Activated CD4-positive, alpha-beta T cell treated with anti-CD3 and anti-CD28 coated beads, Interleukin-2, amount 10 ng/mL, durations not matched to agents 7 days and 5 days (primary cell): ENCODE measurements at regions not wholly inside any gene's neighbourhood (a gene's known extent, or its start where the extent isn't known, plus 50 kb on each side); places are given as distances from the start of the nearest gene placed in this dataset.

ENCODE experiments used
- CTCF ChIA-PET: fragments of 350-600 bp; sonication (Branson Sonifier 250); formaldehyde crosslinking; loops from one replicate; lab custom pipeline; 2021; ENCODE audit warnings: antibody characterized with exemption; lab: Charles Lee
- POLR2A ChIA-PET: fragments of 350-600 bp; sonication (Branson Sonifier 250); formaldehyde crosslinking; loops from one replicate; lab custom pipeline; 2021; ENCODE audit warnings: antibody characterized with exemption; lab: Charles Lee
- DNase-seq: peaks from one replicate; pipeline ENCODE4 v3.0.0-alpha.2; 2020
- H3K27ac Mint-ChIP-seq: one replicate; pipeline ENCODE4 v1.8.0; 2021; ENCODE audit warnings: mild to moderate bottlenecking, moderate library complexity, mixed read lengths
- H3K27me3 Mint-ChIP-seq: one replicate; pipeline ENCODE4 v1.8.0; 2021; ENCODE audit warnings: mixed read lengths
- H3K36me3 Mint-ChIP-seq: one replicate; pipeline ENCODE4 v1.8.0; 2021; ENCODE audit warnings: low read depth, mixed read lengths
- H3K4me1 Mint-ChIP-seq: one replicate; pipeline ENCODE4 v1.8.0; 2021; ENCODE audit warnings: mixed read lengths
- H3K4me3 Mint-ChIP-seq: one replicate; pipeline ENCODE4 v1.8.0; 2021; ENCODE audit warnings: mild to moderate bottlenecking, moderate library complexity, mixed read lengths
- H3K9me3 Mint-ChIP-seq: one replicate; pipeline ENCODE4 v1.8.0; 2021; ENCODE audit warnings: mixed read lengths

GRCh38 chrX:110437686-110438085 lies 79.0 kb downstream of the RTL9 start:
- ChIA-PET CTCF (interaction anchor here (1.6 kb wide), 1 partner anchor 19 kb away, joined by 4 read pairs; no protein-coding TSS in a partner anchor), POLR2A (no interaction called here)
- Mint-ChIP-seq H3K4me3 (no peak overlapping the region), H3K27ac (no peak overlapping the region), H3K4me1 (no peaks in the 10 kb centered on the region), H3K9me3 (no peaks in the 10 kb centered on the region), H3K27me3 (peaks cover 2% of the 10 kb centered on the region), H3K36me3 (no peaks in the 10 kb centered on the region)
- no peak for DNase-seq

GRCh38 chrX:110440016-110440805 lies 81.6 kb downstream of the RTL9 start:
- Mint-ChIP-seq H3K27ac (no peak overlapping the region), H3K4me3 (no peak overlapping the region), H3K27me3 (peaks cover 8% of the 10 kb centered on the region), H3K36me3 (no peaks in the 10 kb centered on the region), H3K9me3 (no peaks in the 10 kb centered on the region), H3K4me1 (no peaks in the 10 kb centered on the region)
- DNase-seq: no peak
- POLR2A ChIA-PET: no interaction called here
- CTCF ChIA-PET: interaction anchor here (1.1 to 1.2 kb wide), 2 partner anchors 30 to 294 kb away, joined by 3 to 4 read pairs; no protein-coding TSS in a partner anchor

GRCh38 chrX:110442635-110443034 lies 84.0 kb downstream of the RTL9 start:
- no peaks in the 10 kb centered on the region for H3K36me3 Mint-ChIP-seq
- no peak overlapping the region for H3K27ac Mint-ChIP-seq
- POLR2A ChIA-PET: no interaction called here
- peaks cover 11% of the 10 kb centered on the region for H3K27me3 Mint-ChIP-seq
- DNase-seq: no peak
- CTCF ChIA-PET: no interaction called here
- no peaks in the 10 kb centered on the region for H3K9me3 Mint-ChIP-seq
- no peak overlapping the region for H3K4me3 Mint-ChIP-seq
- H3K4me1 Mint-ChIP-seq: no peaks in the 10 kb centered on the region

GRCh38 chrX:110444996-110445395 lies 86.3 kb downstream of the RTL9 start:
- no peak overlapping the region for H3K4me3 Mint-ChIP-seq
- no peaks in the 10 kb centered on the region for H3K4me1 Mint-ChIP-seq
- no peaks in the 10 kb centered on the region for H3K9me3 Mint-ChIP-seq
- POLR2A ChIA-PET: no interaction called here
- peaks cover 11% of the 10 kb centered on the region for H3K27me3 Mint-ChIP-seq
- DNase-seq: no peak
- CTCF ChIA-PET: no interaction called here
- H3K27ac Mint-ChIP-seq: no peak overlapping the region
- no peaks in the 10 kb centered on the region for H3K36me3 Mint-ChIP-seq

GRCh38 chrX:110448459-110448858 lies 89.8 kb downstream of the RTL9 start:
- no peak for DNase-seq
- Mint-ChIP-seq H3K9me3 (no peaks in the 10 kb centered on the region), H3K4me3 (no peak overlapping the region), H3K27ac (no peak overlapping the region), H3K27me3 (peaks cover 11% of the 10 kb centered on the region), H3K36me3 (no peaks in the 10 kb centered on the region), H3K4me1 (no peaks in the 10 kb centered on the region)
- POLR2A ChIA-PET: no interaction called here
- CTCF ChIA-PET: no interaction called here

- Mint-ChIP-seq H3K9me3 (no peaks in the 10 kb centered on the region), H3K4me1 (no peaks in the 10 kb centered on the region), H3K36me3 (no peaks in the 10 kb centered on the region), H3K27me3 (peaks cover 11% of the 10 kb centered on the region), H3K4me3 (no peak overlapping the region), H3K27ac (no peak overlapping the region)
- CTCF ChIA-PET: no interaction called here
- POLR2A ChIA-PET: no interaction called here
- no peak for DNase-seq
Measured at GRCh38 chrX:110449312-110449711, 90.7 kb downstream of the RTL9 start.

- POLR2A ChIA-PET: no interaction called here
- no peaks in the 10 kb centered on the region for H3K36me3 Mint-ChIP-seq
Measured at GRCh38 chrX:110450050-110450449, 91.4 kb downstream of the RTL9 start.

GRCh38 chrX:110454336-110454735 lies 95.7 kb downstream of the RTL9 start:
- CTCF ChIA-PET: no interaction called here
- H3K9me3 Mint-ChIP-seq: no peaks in the 10 kb centered on the region

More at GRCh38 chrX:110450050-110450449, 91.4 kb downstream of the RTL9 start:
- Mint-ChIP-seq H3K27me3 (peaks cover 7% of the 10 kb centered on the region), H3K27ac (no peak overlapping the region), H3K4me3 (no peak overlapping the region), H3K9me3 (no peaks in the 10 kb centered on the region), H3K4me1 (no peaks in the 10 kb centered on the region)
- CTCF ChIA-PET: interaction anchor here (1.0 kb wide), 1 partner anchor 13 kb away, joined by 3 read pairs; no protein-coding TSS in a partner anchor
- DNase-seq: peak; percentile 54

GRCh38 chrX:110462957-110463356 lies 104.3 kb downstream of the RTL9 start:
- no peaks in the 10 kb centered on the region for H3K27me3 Mint-ChIP-seq
- H3K36me3 Mint-ChIP-seq: no peaks in the 10 kb centered on the region
- ChIA-PET POLR2A (no interaction called here), CTCF (no interaction called here)
- no peak overlapping the region for H3K4me3 Mint-ChIP-seq
- H3K27ac Mint-ChIP-seq: no peak overlapping the region
- no peak for DNase-seq
- no peaks in the 10 kb centered on the region for H3K4me1 Mint-ChIP-seq
- H3K9me3 Mint-ChIP-seq: no peaks in the 10 kb centered on the region

More at GRCh38 chrX:110454336-110454735, 95.7 kb downstream of the RTL9 start:
- Mint-ChIP-seq H3K27ac (no peak overlapping the region), H3K4me1 (no peaks in the 10 kb centered on the region), H3K36me3 (no peaks in the 10 kb centered on the region), H3K27me3 (peaks cover 3% of the 10 kb centered on the region), H3K4me3 (no peak overlapping the region)
- POLR2A ChIA-PET: no interaction called here
- no peak for DNase-seq

GRCh38 chrX:110466790-110467189 lies 108.1 kb downstream of the RTL9 start:
- DNase-seq: no peak
- Mint-ChIP-seq H3K27ac (no peak overlapping the region), H3K27me3 (no peaks in the 10 kb centered on the region), H3K4me3 (no peak overlapping the region), H3K9me3 (no peaks in the 10 kb centered on the region), H3K36me3 (no peaks in the 10 kb centered on the region), H3K4me1 (no peaks in the 10 kb centered on the region)
- ChIA-PET POLR2A (no interaction called here), CTCF (no interaction called here)

GRCh38 chrX:110472265-110472664 lies 113.6 kb downstream of the RTL9 start:
- no peaks in the 10 kb centered on the region for H3K9me3 Mint-ChIP-seq
- POLR2A ChIA-PET: no interaction called here
- no peak for DNase-seq
- H3K27ac Mint-ChIP-seq: no peak overlapping the region
- CTCF ChIA-PET: interaction anchor here (0.6 kb wide), 1 partner anchor 36 kb away, joined by 3 read pairs; no protein-coding TSS in a partner anchor
- H3K4me1 Mint-ChIP-seq: no peaks in the 10 kb centered on the region
- no peaks in the 10 kb centered on the region for H3K27me3 Mint-ChIP-seq
- H3K36me3 Mint-ChIP-seq: no peaks in the 10 kb centered on the region
- no peak overlapping the region for H3K4me3 Mint-ChIP-seq

- Mint-ChIP-seq H3K4me3 (no peak overlapping the region), H3K27ac (no peak overlapping the region), H3K9me3 (no peaks in the 10 kb centered on the region), H3K36me3 (no peaks in the 10 kb centered on the region), H3K4me1 (no peaks in the 10 kb centered on the region), H3K27me3 (no peaks in the 10 kb centered on the region)
- CTCF ChIA-PET: no interaction called here
- POLR2A ChIA-PET: no interaction called here
- no peak for DNase-seq
Measured at GRCh38 chrX:110477593-110478228, 119.1 kb downstream of the RTL9 start.

GRCh38 chrX:110491846-110492620 lies 133.4 kb downstream of the RTL9 start:
- no peaks in the 10 kb centered on the region for H3K4me1 Mint-ChIP-seq
- H3K36me3 Mint-ChIP-seq: no peaks in the 10 kb centered on the region
- no peak overlapping the region for H3K27ac Mint-ChIP-seq
- H3K27me3 Mint-ChIP-seq: no peaks in the 10 kb centered on the region
- no peak overlapping the region for H3K4me3 Mint-ChIP-seq
- H3K9me3 Mint-ChIP-seq: no peaks in the 10 kb centered on the region
- DNase-seq: no peak
- POLR2A ChIA-PET: no interaction called here
- CTCF ChIA-PET: no interaction called here
